Activated naive CD4-positive, alpha-beta T cell treated with anti-CD3 and anti-CD28 coated beads, Interleukin-2, amount 10 ng/mL, durations not matched to agents 7 days and 5 days (primary cell): ENCODE measurements at regions not wholly inside any gene's neighbourhood (a gene's known extent, or its start where the extent isn't known, plus 50 kb on each side); places are given as distances from the start of the nearest gene placed in this dataset.
"Not testable (repeated sequence)": the region's sequence is repeated elsewhere in the genome, so short reads cannot be mapped to it uniquely, and the experiment has no call there.

Source experiments
- CTCF ChIA-PET: fragments of 350-600 bp; sonication (Branson Sonifier 250); formaldehyde crosslinking; loops from one replicate; lab custom pipeline; 2021; ENCODE audit warnings: antibody characterized with exemption; lab: Charles Lee
- DNase-seq: peaks from one replicate; pipeline ENCODE4 v3.0.0-alpha.2; 2020
- H3K27ac Mint-ChIP-seq: one replicate; pipeline ENCODE4 v1.8.0; 2021; ENCODE audit warnings: mild to moderate bottlenecking, moderate library complexity, mixed read lengths
- H3K27me3 Mint-ChIP-seq: one replicate; pipeline ENCODE4 v1.8.0; 2021; ENCODE audit warnings: mild to moderate bottlenecking, mixed read lengths
- H3K36me3 Mint-ChIP-seq: one replicate; pipeline ENCODE4 v1.8.0; 2021; ENCODE audit warnings: mixed read lengths
- H3K4me1 Mint-ChIP-seq: one replicate; pipeline ENCODE4 v1.8.0; 2021; ENCODE audit warnings: mixed read lengths
- H3K4me3 Mint-ChIP-seq: one replicate; pipeline ENCODE4 v1.8.0; 2021; ENCODE audit warnings: mild to moderate bottlenecking, moderate library complexity, mixed read lengths
- H3K9me3 Mint-ChIP-seq: one replicate; pipeline ENCODE4 v1.8.0; 2021; ENCODE audit warnings: mixed read lengths

DNA sequence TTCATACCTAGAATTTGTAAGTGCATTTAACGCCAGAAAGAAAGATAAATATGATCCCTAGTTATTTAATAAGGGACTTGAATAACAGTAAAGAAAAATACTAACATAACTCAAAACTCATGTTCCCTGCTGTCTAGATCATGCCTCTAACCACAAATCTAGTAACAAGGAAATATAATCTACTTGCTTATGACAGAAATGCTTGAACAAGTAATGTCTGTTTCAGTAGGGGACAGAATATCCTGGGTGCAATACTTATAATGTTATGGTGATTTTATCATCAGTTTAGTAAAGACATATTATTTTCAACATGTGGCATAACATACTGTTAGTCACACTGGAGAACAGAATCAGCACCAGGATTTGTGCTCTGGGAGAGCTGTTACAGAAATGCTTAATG lies 861.9 kb upstream of the SLITRK1 start:
- no peak overlapping the region for H3K27ac Mint-ChIP-seq
- no peaks in the 10 kb centered on the region for H3K9me3 Mint-ChIP-seq
- CTCF ChIA-PET = no interaction called here
- H3K27me3 Mint-ChIP-seq = no peaks in the 10 kb centered on the region
- DNase-seq = no peak
- no peaks in the 10 kb centered on the region for H3K36me3 Mint-ChIP-seq
- H3K4me3 Mint-ChIP-seq = no peak overlapping the region
- no peaks in the 10 kb centered on the region for H3K4me1 Mint-ChIP-seq

DNA sequence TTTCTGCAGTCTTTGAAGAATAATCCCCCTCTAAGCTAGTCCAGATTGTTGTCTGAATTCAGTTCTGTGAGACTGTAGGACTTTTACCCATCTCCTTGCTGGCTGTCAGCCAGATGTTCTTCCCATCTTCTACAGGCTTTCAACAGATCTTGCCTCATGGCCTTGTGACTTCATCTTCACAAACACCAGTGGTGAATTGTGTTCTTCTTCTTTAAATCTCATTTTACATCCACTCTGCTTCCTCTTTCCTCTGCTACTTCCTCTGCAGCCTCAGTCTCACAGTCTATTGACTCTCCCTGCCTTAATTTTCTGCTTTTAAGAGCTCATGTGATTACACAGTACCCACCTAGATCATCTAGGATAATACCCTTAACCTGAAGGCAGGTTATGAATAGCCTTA lies 859.0 kb upstream of the SLITRK1 start:
- no peak for DNase-seq
- Mint-ChIP-seq H3K27ac (no peak overlapping the region), H3K36me3 (no peaks in the 10 kb centered on the region), H3K27me3 (no peaks in the 10 kb centered on the region), H3K9me3 (peaks cover 2% of the 10 kb centered on the region), H3K4me1 (no peaks in the 10 kb centered on the region), H3K4me3 (no peak overlapping the region)
- CTCF ChIA-PET = no interaction called here

DNA sequence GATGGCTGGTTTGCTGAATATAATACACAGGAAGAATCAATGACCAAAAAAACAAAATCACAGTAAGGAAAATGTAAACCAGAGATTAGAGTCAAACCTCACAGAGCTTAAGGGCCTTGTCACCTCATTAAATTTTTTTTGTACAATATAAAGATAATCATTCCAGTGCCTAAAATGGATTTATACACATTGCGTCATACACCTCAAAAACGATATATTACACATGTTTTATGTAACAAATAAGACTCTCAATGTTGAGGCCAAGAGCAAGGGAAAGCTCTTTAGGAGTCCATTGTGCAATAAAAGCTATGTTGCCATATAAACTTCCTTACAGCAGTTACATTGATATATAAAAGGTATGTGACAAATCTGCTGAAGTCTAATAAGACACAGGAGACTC lies 856.7 kb upstream of the SLITRK1 start:
- Mint-ChIP-seq H3K36me3 (no peaks in the 10 kb centered on the region), H3K9me3 (peaks cover 4% of the 10 kb centered on the region), H3K27me3 (no peaks in the 10 kb centered on the region), H3K4me1 (no peaks in the 10 kb centered on the region), H3K4me3 (no peak overlapping the region), H3K27ac (no peak overlapping the region)
- no peak for DNase-seq
- CTCF ChIA-PET = no interaction called here

DNA sequence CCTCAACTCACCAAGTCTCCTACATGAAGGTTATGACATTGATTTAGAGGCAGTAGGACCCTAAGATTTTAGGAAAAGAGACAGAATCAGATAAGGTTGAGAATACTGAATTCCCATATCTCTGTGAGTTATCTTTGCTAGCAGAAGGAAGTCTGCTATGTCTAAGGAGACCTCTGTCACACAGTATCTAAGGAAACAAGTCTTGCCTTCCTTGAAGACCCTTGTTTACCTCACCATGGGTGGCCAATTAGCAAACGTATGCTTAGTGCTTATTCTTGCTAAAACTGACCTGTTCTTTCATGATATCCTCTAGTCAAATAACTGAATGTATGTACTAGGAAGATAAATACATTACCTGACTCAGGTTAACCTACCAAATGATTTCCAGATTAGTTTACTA lies 855.4 kb upstream of the SLITRK1 start:
- Mint-ChIP-seq H3K27me3 (no peaks in the 10 kb centered on the region), H3K4me1 (no peaks in the 10 kb centered on the region), H3K27ac (no peak overlapping the region), H3K4me3 (no peak overlapping the region), H3K36me3 (no peaks in the 10 kb centered on the region), H3K9me3 (peaks cover 4% of the 10 kb centered on the region)
- DNase-seq = no peak
- CTCF ChIA-PET = no interaction called here

DNA sequence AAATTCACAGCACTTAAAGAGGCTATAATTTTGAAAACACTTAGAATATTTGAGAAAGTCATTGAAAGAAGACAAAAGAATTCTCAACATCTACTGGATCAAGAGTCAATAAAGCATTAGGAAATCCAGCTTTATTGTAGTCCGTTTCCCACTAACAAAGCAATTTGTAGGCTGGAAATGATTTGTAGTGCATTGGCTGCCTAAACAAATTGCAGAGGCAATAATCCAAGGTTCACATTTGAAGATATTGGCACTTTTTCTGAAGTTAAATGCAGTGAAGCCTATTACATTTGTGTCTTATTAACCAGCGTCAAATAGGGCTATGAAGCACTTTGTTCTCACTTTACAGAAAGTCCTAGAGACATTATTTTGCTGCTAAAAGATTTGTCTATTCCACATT lies 848.1 kb upstream of the SLITRK1 start:
- Mint-ChIP-seq H3K27ac (no peak overlapping the region), H3K4me3 (no peak overlapping the region), H3K4me1 (no peaks in the 10 kb centered on the region), H3K27me3 (no peaks in the 10 kb centered on the region), H3K36me3 (no peaks in the 10 kb centered on the region), H3K9me3 (peaks cover 6% of the 10 kb centered on the region)
- DNase-seq = no peak
- CTCF ChIA-PET = no interaction called here

DNA sequence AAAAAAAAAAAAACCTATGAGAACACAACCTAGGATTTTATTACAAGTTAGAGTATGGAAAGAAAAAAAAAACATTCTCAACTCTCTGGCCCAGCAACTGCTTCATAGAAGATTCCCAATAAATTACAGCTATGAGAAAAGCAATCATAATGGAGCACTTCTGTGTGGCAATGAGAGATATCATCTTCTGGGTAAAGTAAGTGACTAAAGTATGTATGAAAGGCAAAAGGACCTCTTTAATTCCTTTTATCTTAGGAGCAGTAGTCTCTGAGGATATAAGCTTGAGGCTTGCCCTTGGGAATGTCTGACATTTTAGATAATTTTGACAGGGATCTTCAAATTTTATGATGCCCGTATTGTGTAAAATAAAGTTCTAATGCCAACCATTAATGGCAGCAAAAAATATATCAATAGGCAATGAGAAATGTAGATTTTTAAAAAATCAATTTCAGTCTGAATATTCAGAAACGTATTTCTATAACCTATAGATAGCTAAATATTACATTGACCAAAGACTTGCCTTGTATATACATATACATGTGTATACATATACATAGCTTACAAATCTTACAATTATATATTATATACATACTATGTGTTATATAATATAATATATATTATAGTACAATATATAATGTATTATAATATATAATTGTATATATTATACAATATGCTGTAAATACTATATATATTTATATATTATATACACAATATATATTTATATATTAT lies 823.9 kb upstream of the SLITRK1 start:
- Mint-ChIP-seq H3K27ac (no peak overlapping the region), H3K27me3 (no peaks in the 10 kb centered on the region), H3K9me3 (peaks cover 2% of the 10 kb centered on the region), H3K36me3 (no peaks in the 10 kb centered on the region), H3K4me1 (no peaks in the 10 kb centered on the region), H3K4me3 (no peak overlapping the region)
- CTCF ChIA-PET = no interaction called here
- no peak for DNase-seq

DNA sequence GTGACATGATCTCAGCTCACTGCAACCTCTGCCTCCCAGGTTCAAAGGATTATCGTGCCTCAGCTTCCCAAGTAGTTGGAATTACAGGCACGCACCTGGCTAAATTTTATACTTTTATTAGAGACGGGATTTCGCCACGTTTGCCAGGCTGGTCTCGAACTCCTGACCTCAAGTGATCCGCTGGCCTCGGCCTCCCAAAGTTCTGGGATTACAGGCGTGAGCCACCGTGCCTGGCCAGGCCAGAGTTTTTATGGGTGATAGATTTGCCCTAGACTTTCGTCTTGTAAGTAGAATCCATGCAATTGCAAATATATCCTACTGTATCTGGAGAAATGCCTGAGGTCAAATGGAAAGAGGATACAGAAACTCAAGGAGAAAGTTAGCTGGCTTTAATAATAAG lies 819.9 kb upstream of the SLITRK1 start:
- H3K36me3 Mint-ChIP-seq = no peaks in the 10 kb centered on the region
- no peak overlapping the region for H3K4me3 Mint-ChIP-seq
- H3K9me3 Mint-ChIP-seq = peaks cover 2% of the 10 kb centered on the region
- CTCF ChIA-PET = no interaction called here
- DNase-seq = no peak
- no peaks in the 10 kb centered on the region for H3K27me3 Mint-ChIP-seq
- no peaks in the 10 kb centered on the region for H3K4me1 Mint-ChIP-seq
- no peak overlapping the region for H3K27ac Mint-ChIP-seq

DNA sequence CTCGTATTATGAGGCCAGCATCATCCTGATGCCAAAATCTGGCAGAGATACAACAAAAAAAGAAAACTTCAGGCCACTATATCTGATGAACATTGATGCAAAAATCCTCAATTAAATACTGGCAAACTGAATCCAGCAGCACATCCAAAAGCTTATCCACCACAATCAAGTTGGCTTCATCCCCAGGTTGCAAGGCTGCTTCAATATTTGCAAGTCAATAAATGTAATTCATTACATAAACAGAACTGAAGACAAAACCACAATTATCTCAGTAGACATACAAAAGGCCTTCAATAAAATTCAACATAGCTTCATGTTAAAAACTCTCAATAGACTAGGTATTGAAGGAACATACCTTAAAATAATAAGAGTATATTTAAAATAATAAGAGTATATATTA lies 815.3 kb upstream of the SLITRK1 start:
- DNase-seq, H3K27me3 Mint-ChIP-seq, H3K9me3 Mint-ChIP-seq, H3K36me3 Mint-ChIP-seq, H3K4me3 Mint-ChIP-seq, CTCF ChIA-PET, H3K4me1 Mint-ChIP-seq, H3K27ac Mint-ChIP-seq: not testable (repeated sequence)

DNA sequence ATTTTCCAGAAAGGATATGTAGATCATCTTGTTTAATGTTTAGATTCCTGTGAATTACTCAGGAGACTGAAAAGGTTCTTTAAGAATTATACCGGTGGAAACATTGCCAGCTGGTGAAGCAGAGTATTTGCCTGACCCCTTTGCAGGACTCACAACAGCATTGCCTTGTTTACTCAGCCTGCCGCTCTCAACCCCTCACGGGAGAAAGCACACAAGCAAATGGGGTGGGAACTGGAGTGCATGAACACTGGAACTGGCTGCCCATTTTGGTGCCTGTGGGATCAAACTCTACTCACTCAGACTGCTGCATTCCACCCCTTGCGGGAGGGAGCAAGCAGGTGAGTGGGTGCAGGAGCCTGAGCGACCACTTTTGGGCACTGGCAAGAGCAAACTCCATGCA lies 804.7 kb upstream of the SLITRK1 start:
- no peak overlapping the region for H3K27ac Mint-ChIP-seq

DNA sequence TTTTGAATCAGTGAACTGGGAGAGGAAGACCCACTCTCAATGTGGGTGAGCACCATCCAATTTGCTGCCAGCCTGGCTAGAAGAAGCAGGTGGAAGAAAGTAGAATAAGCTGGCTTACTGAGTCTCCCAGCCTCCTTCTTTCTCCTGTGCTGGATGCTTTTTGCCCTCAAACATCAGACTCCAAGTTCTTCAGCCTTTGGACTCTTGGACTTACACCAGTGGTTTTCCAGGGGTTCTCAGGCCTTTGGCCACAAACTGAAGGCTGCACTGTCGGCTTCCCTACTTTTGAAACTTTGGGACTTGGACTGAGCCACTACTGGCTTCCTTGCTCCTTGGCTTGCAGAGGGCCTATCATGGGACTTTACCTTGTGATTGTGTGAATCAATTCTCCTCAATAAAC lies 804.2 kb upstream of the SLITRK1 start:
- peaks cover 2% of the 10 kb centered on the region for H3K9me3 Mint-ChIP-seq
- H3K4me1 Mint-ChIP-seq = no peaks in the 10 kb centered on the region
- CTCF ChIA-PET = no interaction called here
- no peak overlapping the region for H3K4me3 Mint-ChIP-seq
- no peak for DNase-seq
- H3K36me3 Mint-ChIP-seq = no peaks in the 10 kb centered on the region
- no peak overlapping the region for H3K27ac Mint-ChIP-seq
- no peaks in the 10 kb centered on the region for H3K27me3 Mint-ChIP-seq

More for the DNA sequence above, 804.7 kb upstream of the SLITRK1 start:
- no peaks in the 10 kb centered on the region for H3K27me3 Mint-ChIP-seq
- DNase-seq = no peak
- H3K4me1 Mint-ChIP-seq = no peaks in the 10 kb centered on the region
- H3K9me3 Mint-ChIP-seq = peaks cover 2% of the 10 kb centered on the region
- CTCF ChIA-PET = no interaction called here
- H3K36me3 Mint-ChIP-seq = no peaks in the 10 kb centered on the region
- no peak overlapping the region for H3K4me3 Mint-ChIP-seq

DNA sequence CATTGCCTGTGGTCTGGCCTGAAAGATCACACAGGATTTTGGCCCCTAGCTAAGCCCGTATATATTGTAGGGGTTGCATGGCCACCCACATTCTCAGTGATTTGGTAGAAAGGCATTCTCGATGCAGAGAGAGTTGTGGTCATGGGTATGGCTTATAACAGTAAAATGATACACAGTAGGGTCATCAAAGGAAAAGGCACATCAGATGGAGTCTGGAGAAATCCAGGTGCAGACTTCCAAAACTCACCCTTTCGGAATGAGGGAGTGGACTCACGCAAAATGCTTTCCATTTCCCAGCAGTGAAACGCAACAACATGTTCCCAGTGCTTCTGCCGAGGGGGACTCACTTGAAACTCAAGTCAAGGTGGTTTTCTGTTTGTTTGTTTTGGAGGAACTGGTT lies 802.5 kb upstream of the SLITRK1 start:
- peaks cover 4% of the 10 kb centered on the region for H3K9me3 Mint-ChIP-seq
- H3K4me1 Mint-ChIP-seq = no peaks in the 10 kb centered on the region
- no peak overlapping the region for H3K27ac Mint-ChIP-seq
- H3K4me3 Mint-ChIP-seq = no peak overlapping the region
- CTCF ChIA-PET = no interaction called here
- no peaks in the 10 kb centered on the region for H3K36me3 Mint-ChIP-seq
- H3K27me3 Mint-ChIP-seq = no peaks in the 10 kb centered on the region
- DNase-seq = no peak

DNA sequence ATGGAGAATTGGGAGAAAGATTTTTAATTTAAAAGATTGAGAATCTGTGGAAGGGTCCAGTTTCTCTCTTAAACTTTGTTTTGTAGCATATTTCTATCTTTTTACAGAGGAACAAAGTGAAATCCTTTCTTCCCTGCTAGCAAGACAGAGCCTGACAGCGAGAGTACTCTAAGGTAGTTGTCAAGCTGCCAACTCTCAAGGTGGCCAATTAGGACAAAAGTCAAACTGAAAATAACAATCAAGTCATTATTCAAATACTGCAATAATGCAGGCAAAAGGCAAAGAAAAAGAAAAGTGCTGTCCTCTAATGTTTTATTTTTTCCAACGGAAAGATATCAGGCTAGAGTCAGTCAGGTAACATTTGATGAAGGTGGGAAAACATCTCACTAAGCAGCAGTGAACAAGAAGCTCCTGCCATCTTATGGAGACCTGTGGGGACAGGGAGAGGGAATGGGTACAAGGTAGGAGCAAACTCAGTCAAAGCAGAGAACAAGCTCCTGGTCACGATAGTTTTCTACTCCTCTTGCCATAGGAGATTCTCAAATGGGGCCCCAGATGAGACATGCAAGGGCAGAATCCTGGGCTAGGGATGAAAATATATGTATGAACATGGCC lies 801.9 kb upstream of the SLITRK1 start:
- no peak for DNase-seq
- H3K27me3 Mint-ChIP-seq = no peaks in the 10 kb centered on the region
- no peaks in the 10 kb centered on the region for H3K4me1 Mint-ChIP-seq
- peaks cover 6% of the 10 kb centered on the region for H3K9me3 Mint-ChIP-seq
- CTCF ChIA-PET = no interaction called here
- no peak overlapping the region for H3K4me3 Mint-ChIP-seq
- no peaks in the 10 kb centered on the region for H3K36me3 Mint-ChIP-seq
- no peak overlapping the region for H3K27ac Mint-ChIP-seq

DNA sequence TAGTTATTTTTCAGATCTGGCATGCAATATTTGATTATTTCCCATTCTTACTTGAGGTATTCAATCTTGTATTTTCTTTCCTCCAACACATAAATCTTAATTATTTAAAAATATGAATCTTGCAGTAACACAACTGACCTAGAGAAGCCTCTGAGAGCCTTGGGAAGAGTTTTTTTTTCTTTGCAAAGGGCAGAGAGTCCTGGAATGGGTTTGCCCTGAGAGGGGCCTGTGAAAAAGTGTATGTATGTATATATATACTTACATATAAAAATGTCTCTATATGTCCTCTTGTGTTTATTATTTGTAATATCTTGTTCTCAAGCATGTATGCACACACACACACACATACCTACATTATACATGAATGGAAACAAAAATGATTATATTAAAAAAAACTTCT lies 801.2 kb upstream of the SLITRK1 start:
- Mint-ChIP-seq H3K4me3 (no peak overlapping the region), H3K9me3 (peaks cover 6% of the 10 kb centered on the region), H3K36me3 (no peaks in the 10 kb centered on the region), H3K27me3 (no peaks in the 10 kb centered on the region), H3K4me1 (no peaks in the 10 kb centered on the region), H3K27ac (no peak overlapping the region)
- DNase-seq = no peak
- CTCF ChIA-PET = no interaction called here

DNA sequence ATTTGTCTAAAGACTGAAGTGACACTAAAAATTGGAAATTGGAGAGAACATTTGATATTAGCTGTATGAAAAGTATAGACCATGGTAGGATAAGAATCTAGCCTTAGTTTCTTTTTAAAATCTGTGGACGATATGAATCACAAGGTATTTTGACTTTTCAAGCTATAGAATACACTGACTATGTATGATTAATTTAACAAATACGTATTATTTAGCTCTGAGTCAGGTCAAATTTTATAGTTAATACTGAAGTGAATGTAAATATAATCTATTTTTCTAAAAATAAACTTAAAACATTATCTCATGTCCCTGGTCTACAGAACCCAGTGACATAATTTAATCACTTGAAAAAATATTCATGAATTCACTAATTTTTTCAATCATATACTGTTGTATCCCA lies 795.6 kb upstream of the SLITRK1 start:
- Mint-ChIP-seq H3K36me3 (no peaks in the 10 kb centered on the region), H3K9me3 (peaks cover 4% of the 10 kb centered on the region), H3K27ac (no peak overlapping the region), H3K4me1 (no peaks in the 10 kb centered on the region), H3K27me3 (no peaks in the 10 kb centered on the region), H3K4me3 (no peak overlapping the region)
- no peak for DNase-seq
- CTCF ChIA-PET = no interaction called here

DNA sequence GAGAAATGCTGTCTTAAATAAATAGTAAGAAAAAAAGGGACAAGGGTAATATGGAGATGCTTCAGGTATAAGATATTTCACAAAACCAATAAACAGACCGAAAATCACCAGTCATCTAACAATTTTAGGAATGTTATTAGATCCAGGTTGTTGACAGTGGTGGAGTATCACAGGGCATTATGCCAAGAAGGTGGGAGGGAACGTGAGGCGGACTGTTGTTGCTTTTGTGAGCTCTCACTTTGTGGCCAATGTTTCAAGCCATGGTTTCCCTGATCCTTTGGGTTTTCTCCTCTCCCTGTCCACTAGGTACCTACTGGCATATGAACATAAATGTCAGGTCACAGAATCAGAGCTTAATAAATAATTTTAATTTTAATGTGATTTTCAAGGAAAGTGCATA lies 790.3 kb upstream of the SLITRK1 start:
- Mint-ChIP-seq H3K4me1 (no peaks in the 10 kb centered on the region), H3K9me3 (no peaks in the 10 kb centered on the region)

More for the DNA sequence above, 790.3 kb upstream of the SLITRK1 start:
- H3K27ac Mint-ChIP-seq = no peak overlapping the region
- CTCF ChIA-PET = no interaction called here
- no peak overlapping the region for H3K4me3 Mint-ChIP-seq
- no peak for DNase-seq
- no peaks in the 10 kb centered on the region for H3K36me3 Mint-ChIP-seq
- H3K27me3 Mint-ChIP-seq = no peaks in the 10 kb centered on the region
